ENCODE measurements at regions not wholly inside any gene's neighbourhood (a gene's known extent, or its start where the extent isn't known, plus 50 kb on each side); places are given as distances from the start of the nearest gene placed in this dataset.
A peak's percentile ranks its signal among the peaks of the same experiment; 100 is the strongest.

GRCh38 chr2:147051248-147051647 lies 793.6 kb upstream of the ACVR2A start:
- intact Hi-C loops (cut with DNase I, micrococcal nuclease), result no loop called here
- Histone ChIP-seq H3K9me3 (no peaks in the 10 kb centered on the region), H3K4me3 (no peak overlapping the region), H3K4me1 (ENCODE audit: low read depth) (no peaks in the 10 kb centered on the region), H3K36me3 (ENCODE audit: low read depth) (no peaks in the 10 kb centered on the region)
- DNase-seq, result no peak
- no peak for TF ChIP-seq CTCF (IDR thresholded peaks at IDR 0.05)
- no peak for ATAC-seq

GRCh38 chr2:147049957-147050356 lies 794.9 kb upstream of the ACVR2A start:
- no peak for DNase-seq
- no peak for TF ChIP-seq CTCF (IDR thresholded peaks at IDR 0.05)
- intact Hi-C loops (cut with DNase I, micrococcal nuclease), result no loop called here

GRCh38 chr2:147046473-147046872 lies 798.4 kb upstream of the ACVR2A start:
- no peak for TF ChIP-seq CTCF (IDR thresholded peaks at IDR 0.05)
- DNase-seq (no peak), ATAC-seq (no peak)
- Histone ChIP-seq H3K4me3 (no peak overlapping the region), H3K4me1 (ENCODE audit: low read depth) (no peaks in the 10 kb centered on the region), H3K36me3 (ENCODE audit: low read depth) (no peaks in the 10 kb centered on the region), H3K9me3 (no peaks in the 10 kb centered on the region)
- intact Hi-C loops (cut with DNase I, micrococcal nuclease), result no loop called here

More at GRCh38 chr2:147049957-147050356, 794.9 kb upstream of the ACVR2A start:
- ATAC-seq, result no peak
- no peaks in the 10 kb centered on the region for H3K9me3 ChIP-seq
- no peaks in the 10 kb centered on the region for H3K4me1 ChIP-seq (ENCODE audit: low read depth)
- no peaks in the 10 kb centered on the region for H3K36me3 ChIP-seq (ENCODE audit: low read depth)
- no peak overlapping the region for H3K4me3 ChIP-seq

- intact Hi-C loops (cut with DNase I, micrococcal nuclease), result no loop called here
- DNase-seq, result peak in 2 of 3 donors; percentile 51 to 79
- no peaks in the 10 kb centered on the region for H3K36me3 ChIP-seq (ENCODE audit: low read depth)
- H3K9me3 ChIP-seq, result no peaks in the 10 kb centered on the region
- peak; percentile 80 for ATAC-seq
- H3K4me1 ChIP-seq (ENCODE audit: low read depth), result peaks cover 4% of the 10 kb centered on the region
- peak; percentile 20 for TF ChIP-seq CTCF (IDR thresholded peaks at IDR 0.05)
- no peak overlapping the region for H3K4me3 ChIP-seq
These were observed 799.7 kb upstream of the ACVR2A start for GRCh38 chr2:147045113-147045512.

GRCh38 chr2:147041121-147041494 lies 803.7 kb upstream of the ACVR2A start:
- H3K4me1 ChIP-seq (ENCODE audit: low read depth), result peaks cover 4% of the 10 kb centered on the region
- H3K9me3 ChIP-seq, result no peaks in the 10 kb centered on the region
- ATAC-seq, result peak; percentile 83
- H3K4me3 ChIP-seq, result no peak overlapping the region
- TF ChIP-seq CTCF (IDR thresholded peaks at IDR 0.05), result no peak
- DNase-seq, result no peak
- intact Hi-C loops (cut with DNase I, micrococcal nuclease), result no loop called here
- no peaks in the 10 kb centered on the region for H3K36me3 ChIP-seq (ENCODE audit: low read depth)

Data from mucosa of descending colon (tissue), 3 donors.